Activated naive CD4-positive, alpha-beta T cell treated with anti-CD3 and anti-CD28 coated beads for 36 hours (primary cell): ENCODE measurements at regions not wholly inside any gene's neighbourhood (a gene's known extent, or its start where the extent isn't known, plus 50 kb on each side); places are given as distances from the start of the nearest gene placed in this dataset.
"Not testable (repeated sequence)": the region's sequence is repeated elsewhere in the genome, so short reads cannot be mapped to it uniquely, and the experiment has no call there.

ENCODE experiments used
- CTCF ChIA-PET: fragments of 350-600 bp; sonication (Branson Sonifier 250); formaldehyde crosslinking; loops from one replicate; lab custom pipeline; 2021; ENCODE audit warnings: antibody characterized with exemption; lab: Charles Lee
- DNase-seq: peaks from one replicate; pipeline ENCODE4 v3.0.0-alpha.2; 2020
- H3K27ac Mint-ChIP-seq: one replicate; pipeline ENCODE4 v1.8.0; 2021; ENCODE audit warnings: mild to moderate bottlenecking, mixed read lengths
- H3K27me3 Mint-ChIP-seq: one replicate; pipeline ENCODE4 v1.8.0; 2021; ENCODE audit warnings: low read depth, mixed read lengths
- H3K36me3 Mint-ChIP-seq: one replicate; pipeline ENCODE4 v1.8.0; 2021; ENCODE audit warnings: low read depth, mixed read lengths
- H3K4me1 Mint-ChIP-seq: one replicate; pipeline ENCODE4 v1.8.0; 2021; ENCODE audit warnings: low read depth, mixed read lengths
- H3K4me3 Mint-ChIP-seq: one replicate; pipeline ENCODE4 v1.8.0; 2021; ENCODE audit warnings: mild to moderate bottlenecking, moderate library complexity, mixed read lengths
- H3K9me3 Mint-ChIP-seq: one replicate; pipeline ENCODE4 v1.8.0; 2021; ENCODE audit warnings: mixed read lengths
- intact Hi-C: fragments of 100-400 bp; cut with micrococcal nuclease; formaldehyde crosslinking; loops from one replicate; pipeline ENCODE4 v1.15.1; 2023

- H3K36me3 Mint-ChIP-seq = no peaks in the 10 kb centered on the region
- intact Hi-C loops = no loop called here
- no peak overlapping the region for H3K27ac Mint-ChIP-seq
- peaks cover 4% of the 10 kb centered on the region for H3K4me1 Mint-ChIP-seq
- H3K27me3 Mint-ChIP-seq = peaks cover 3% of the 10 kb centered on the region
- DNase-seq = no peak
- H3K9me3 Mint-ChIP-seq = peaks cover 2% of the 10 kb centered on the region
- CTCF ChIA-PET = interaction anchor here (0.6 to 1.2 kb wide), 2 partner anchors 19 to 208 kb away, joined by 3 read pairs; no protein-coding TSS in a partner anchor
- no peak overlapping the region for H3K4me3 Mint-ChIP-seq
Measured at GRCh38 chr3:71942432-71943187, 157.7 kb upstream of the PROK2 start.

DNA sequence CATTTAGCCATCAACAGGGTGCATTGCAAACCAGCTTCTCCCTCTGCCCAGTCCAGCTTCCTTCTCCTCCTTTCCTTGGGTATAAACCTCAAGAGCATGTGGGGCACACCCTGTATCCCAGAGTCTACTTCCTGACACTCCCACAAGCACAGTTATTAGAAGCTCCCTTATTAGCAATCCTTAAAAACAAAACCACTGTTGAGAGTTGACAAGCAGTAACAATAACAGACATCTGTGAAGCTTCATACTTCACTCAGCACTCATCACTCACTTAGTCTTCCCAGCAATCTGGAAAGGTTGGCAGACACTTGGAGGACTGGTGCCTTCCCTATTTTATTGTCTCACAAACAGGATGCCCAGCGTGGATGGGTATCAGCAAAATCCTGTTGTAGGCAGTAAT lies 155.5 kb upstream of the PROK2 start:
- H3K27ac Mint-ChIP-seq = no peak overlapping the region
- no peaks in the 10 kb centered on the region for H3K36me3 Mint-ChIP-seq

DNA sequence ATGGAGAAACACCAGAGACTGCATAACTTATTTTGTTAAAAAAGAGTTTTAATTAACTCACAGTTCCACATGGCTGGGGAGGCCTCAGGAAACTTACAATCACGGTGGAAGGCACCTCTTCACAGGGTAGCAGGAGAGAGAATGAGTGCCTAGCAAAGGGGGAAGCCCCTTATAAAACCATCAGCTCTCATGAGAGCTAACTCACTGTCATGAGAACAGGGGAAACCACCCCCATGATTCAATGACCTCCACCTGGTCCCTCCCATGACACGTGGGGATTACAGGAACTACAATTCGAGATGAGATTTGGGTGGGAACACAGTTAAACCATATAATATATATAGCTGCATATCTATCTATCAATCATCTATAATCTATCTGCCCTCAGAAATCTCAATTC lies 153.1 kb upstream of the PROK2 start:
- H3K36me3 Mint-ChIP-seq, H3K4me3 Mint-ChIP-seq: not testable (repeated sequence)
- CTCF ChIA-PET = interaction anchor here (0.6 to 1.4 kb wide), 3 partner anchors 64 to 556 kb away, joined by 3 read pairs; no protein-coding TSS in a partner anchor

More for the DNA sequence above, 155.5 kb upstream of the PROK2 start:
- Mint-ChIP-seq H3K4me1 (peaks cover 7% of the 10 kb centered on the region), H3K4me3 (no peak overlapping the region), H3K9me3 (peaks cover 2% of the 10 kb centered on the region), H3K27me3 (peaks cover 3% of the 10 kb centered on the region)
- intact Hi-C loops = no loop called here
- no peak for DNase-seq
- CTCF ChIA-PET = interaction anchor here (1.8 kb wide), 1 partner anchor 10 kb away, joined by 6 read pairs; no protein-coding TSS in a partner anchor

DNA sequence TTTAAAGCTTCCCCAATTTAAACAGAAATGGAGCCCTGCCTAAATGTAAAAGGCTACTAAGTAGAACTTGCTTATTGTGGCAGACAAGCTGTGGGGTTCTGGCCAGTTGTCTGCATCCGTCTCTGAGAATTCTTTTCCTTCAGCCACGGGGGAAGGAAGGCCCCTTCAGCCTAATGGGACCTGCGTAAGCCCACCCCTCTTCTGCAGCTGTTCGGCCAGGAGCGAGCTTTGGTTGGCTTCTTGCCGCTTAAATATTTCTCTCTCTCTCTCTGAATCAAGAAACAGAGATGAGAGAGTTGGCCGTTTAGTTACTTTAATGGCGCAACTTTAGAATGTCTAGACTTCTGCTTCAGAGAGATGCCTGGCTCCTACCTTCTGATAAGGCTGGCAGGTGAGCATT lies 151.7 kb upstream of the PROK2 start:
- Mint-ChIP-seq H3K9me3 (peaks cover 1% of the 10 kb centered on the region), H3K4me1 (peaks cover 7% of the 10 kb centered on the region), H3K27ac (no peak overlapping the region), H3K36me3 (no peaks in the 10 kb centered on the region), H3K4me3 (no peak overlapping the region), H3K27me3 (peaks cover 3% of the 10 kb centered on the region)
- CTCF ChIA-PET = interaction anchor here (0.7 kb wide), 1 partner anchor 507 kb away, joined by 3 read pairs; no protein-coding TSS in a partner anchor
- intact Hi-C loops = no loop called here
- DNase-seq = no peak

More for the DNA sequence above, 153.1 kb upstream of the PROK2 start:
- not testable (repeated sequence) for H3K27ac Mint-ChIP-seq, H3K9me3 Mint-ChIP-seq, H3K4me1 Mint-ChIP-seq, H3K27me3 Mint-ChIP-seq
- peak; percentile 61 for DNase-seq
- intact Hi-C loops = loop anchor here (1.0 kb wide), 1 partner anchor 47 kb away; no protein-coding TSS in a partner anchor

DNA sequence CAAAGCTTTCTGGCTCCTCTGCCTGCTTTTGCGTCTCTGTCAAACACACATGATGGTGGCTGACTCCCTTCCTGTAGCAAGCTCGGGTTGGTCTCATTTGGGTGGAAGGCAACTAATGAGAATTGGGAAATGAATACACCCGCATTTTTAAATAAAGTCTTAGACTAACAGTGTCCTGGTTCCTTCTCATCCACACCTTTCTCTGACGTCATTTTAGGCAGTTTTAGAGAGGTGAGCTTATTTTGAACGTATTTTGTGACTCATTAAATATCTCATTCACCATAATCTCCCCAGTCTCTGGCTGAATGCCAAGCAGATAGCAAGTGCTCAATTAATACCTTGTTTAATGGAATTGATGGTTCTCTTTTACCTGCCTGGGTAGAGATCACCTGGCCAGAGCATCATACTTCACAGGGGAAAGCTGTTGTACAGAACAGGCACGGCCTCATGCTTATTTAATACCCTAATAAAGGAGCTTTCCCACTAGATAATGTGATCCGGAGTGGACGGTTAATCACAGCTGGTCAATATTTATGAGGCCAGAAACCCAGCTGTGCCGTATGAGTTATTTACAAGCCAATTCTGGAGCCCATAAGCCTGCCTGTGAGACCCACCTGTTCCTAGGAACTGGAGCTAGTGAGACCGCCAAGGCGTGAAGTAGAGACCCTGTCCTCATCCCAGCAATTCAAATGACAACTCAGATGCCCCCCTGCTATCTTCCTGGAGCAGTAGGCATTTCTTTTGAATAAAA lies 149.7 kb upstream of the PROK2 start:
- H3K27ac Mint-ChIP-seq = no peak overlapping the region
- H3K27me3 Mint-ChIP-seq = no peaks in the 10 kb centered on the region
- no peak overlapping the region for H3K4me3 Mint-ChIP-seq
- no peak for DNase-seq
- CTCF ChIA-PET = interaction anchor here (0.6 to 0.9 kb wide), 2 partner anchors 205 to 1530 kb away, joined by 3 read pairs; no protein-coding TSS in a partner anchor
- H3K9me3 Mint-ChIP-seq = peaks cover 1% of the 10 kb centered on the region
- H3K4me1 Mint-ChIP-seq = peaks cover 7% of the 10 kb centered on the region
- intact Hi-C loops = no loop called here
- H3K36me3 Mint-ChIP-seq = no peaks in the 10 kb centered on the region

- peaks cover 1% of the 10 kb centered on the region for H3K9me3 Mint-ChIP-seq
- intact Hi-C loops = no loop called here
- no peak overlapping the region for H3K27ac Mint-ChIP-seq
- no peaks in the 10 kb centered on the region for H3K36me3 Mint-ChIP-seq
- H3K4me3 Mint-ChIP-seq = no peak overlapping the region
- no peaks in the 10 kb centered on the region for H3K4me1 Mint-ChIP-seq
- DNase-seq = no peak
- no peaks in the 10 kb centered on the region for H3K27me3 Mint-ChIP-seq
- CTCF ChIA-PET = interaction anchor here (1.8 to 2.2 kb wide), 2 partner anchors 8 to 57 kb away, joined by 6 read pairs; no protein-coding TSS in a partner anchor
Measured at GRCh38 chr3:71931922-71932321, 147.0 kb upstream of the PROK2 start.

- intact Hi-C loops = no loop called here
- CTCF ChIA-PET = interaction anchor here (1.2 to 2.2 kb wide), 5 partner anchors 10 to 362 kb away, joined by 3 to 6 read pairs (median 3); no protein-coding TSS in a partner anchor
- DNase-seq = peak; percentile 29
- Mint-ChIP-seq H3K4me3 (no peak overlapping the region), H3K27ac (no peak overlapping the region), H3K27me3 (no peaks in the 10 kb centered on the region), H3K36me3 (no peaks in the 10 kb centered on the region), H3K4me1 (peaks cover 8% of the 10 kb centered on the region), H3K9me3 (peaks cover 1% of the 10 kb centered on the region)
Measured at GRCh38 chr3:71930056-71930991, 145.4 kb upstream of the PROK2 start.

GRCh38 chr3:71928212-71928611 lies 143.3 kb upstream of the PROK2 start:
- no peak for DNase-seq
- Mint-ChIP-seq H3K4me3 (no peak overlapping the region), H3K27me3 (no peaks in the 10 kb centered on the region), H3K4me1 (peaks cover 8% of the 10 kb centered on the region), H3K9me3 (no peaks in the 10 kb centered on the region), H3K36me3 (no peaks in the 10 kb centered on the region), H3K27ac (no peak overlapping the region)
- CTCF ChIA-PET = interaction anchor here (1.1 kb wide), 1 partner anchor 23 kb away, joined by 3 read pairs; no protein-coding TSS in a partner anchor
- intact Hi-C loops = loop anchor here (5.0 kb wide), 1 partner anchor 51 kb away; no protein-coding TSS in a partner anchor

DNA sequence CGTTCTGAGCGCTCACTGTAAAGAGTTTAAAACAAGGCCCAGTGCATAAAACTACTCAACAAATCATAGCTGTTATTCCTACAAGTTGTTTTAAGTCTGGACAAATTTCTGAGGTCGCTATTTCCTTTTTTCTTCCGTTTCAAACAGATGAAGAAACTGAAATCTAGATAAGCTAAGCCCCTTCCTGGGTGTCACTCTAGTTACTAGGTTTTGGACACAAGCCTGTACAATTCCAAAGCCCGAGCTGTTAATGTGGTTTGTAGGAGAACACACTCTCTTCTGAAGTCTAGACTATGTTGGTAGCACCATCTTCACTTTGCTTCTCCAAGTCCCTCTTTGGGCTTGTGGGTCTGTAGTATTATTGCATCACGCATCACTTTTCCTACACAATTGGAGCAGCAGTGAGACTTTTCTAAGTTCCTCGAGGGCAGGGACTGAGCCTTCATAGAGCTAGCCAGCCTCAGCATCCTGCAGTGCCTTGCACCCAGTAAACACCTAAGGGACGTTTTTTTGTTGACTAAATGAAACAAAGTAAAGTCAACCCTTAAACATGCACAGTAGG lies 142.6 kb upstream of the PROK2 start:
- intact Hi-C loops = loop anchor here (5.0 kb wide), 1 partner anchor 50 kb away; no protein-coding TSS in a partner anchor
- H3K4me3 Mint-ChIP-seq = no peak overlapping the region
- H3K9me3 Mint-ChIP-seq = no peaks in the 10 kb centered on the region
- CTCF ChIA-PET = interaction anchor here (1.1 to 1.4 kb wide), 2 partner anchors 24 to 52 kb away, joined by 3 to 4 read pairs; no protein-coding TSS in a partner anchor
- H3K4me1 Mint-ChIP-seq = peaks cover 8% of the 10 kb centered on the region
- H3K36me3 Mint-ChIP-seq = no peaks in the 10 kb centered on the region
- H3K27ac Mint-ChIP-seq = no peak overlapping the region
- H3K27me3 Mint-ChIP-seq = no peaks in the 10 kb centered on the region
- no peak for DNase-seq

DNA sequence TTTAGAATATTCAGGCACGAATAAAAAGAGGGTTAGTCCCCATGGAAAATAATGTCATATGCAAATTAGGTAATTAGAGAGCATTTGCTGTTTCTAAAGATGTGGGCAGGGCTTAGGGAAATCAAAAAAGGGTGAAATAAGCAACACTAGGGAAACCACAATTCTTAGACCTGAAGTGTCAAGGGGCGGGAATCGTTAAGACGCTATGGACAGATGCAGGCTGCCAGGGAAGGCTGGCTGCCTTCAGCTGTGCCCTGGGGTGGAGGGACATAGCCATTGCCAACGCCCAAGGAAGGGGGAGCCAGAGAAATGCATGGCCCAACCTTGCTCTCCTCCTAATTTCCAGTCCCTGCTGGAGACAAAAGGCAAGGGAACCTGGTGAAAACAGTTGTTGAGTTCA lies 141.7 kb upstream of the PROK2 start:
- H3K4me1 Mint-ChIP-seq = peaks cover 8% of the 10 kb centered on the region
- DNase-seq = no peak
- H3K36me3 Mint-ChIP-seq = no peaks in the 10 kb centered on the region
- CTCF ChIA-PET = interaction anchor here (0.7 to 1.4 kb wide), 2 partner anchors 45 to 51 kb away, joined by 3 to 4 read pairs; no protein-coding TSS in a partner anchor
- no peak overlapping the region for H3K27ac Mint-ChIP-seq
- H3K9me3 Mint-ChIP-seq = no peaks in the 10 kb centered on the region
- no peaks in the 10 kb centered on the region for H3K27me3 Mint-ChIP-seq
- intact Hi-C loops = loop anchor here (1.0 to 5.0 kb wide), 2 partner anchors 49 to 896 kb away; no protein-coding TSS in a partner anchor
- no peak overlapping the region for H3K4me3 Mint-ChIP-seq

GRCh38 chr3:71926262-71926600 lies 141.3 kb upstream of the PROK2 start:
- intact Hi-C loops = loop anchor here (1.0 to 5.0 kb wide), 2 partner anchors 49 to 896 kb away; no protein-coding TSS in a partner anchor

More at GRCh38 chr3:71926262-71926600, 141.3 kb upstream of the PROK2 start:
- Mint-ChIP-seq H3K27ac (no peak overlapping the region), H3K27me3 (no peaks in the 10 kb centered on the region), H3K4me3 (no peak overlapping the region), H3K36me3 (no peaks in the 10 kb centered on the region), H3K4me1 (peaks cover 8% of the 10 kb centered on the region), H3K9me3 (no peaks in the 10 kb centered on the region)
- CTCF ChIA-PET = interaction anchor here (0.7 kb wide), 1 partner anchor 44 kb away, joined by 3 read pairs; no protein-coding TSS in a partner anchor
- DNase-seq = peak; percentile 54
